ENCODE measurements at regions not wholly inside any gene's neighbourhood (a gene's known extent, or its start where the extent isn't known, plus 50 kb on each side); places are given as distances from the start of the nearest gene placed in this dataset.

DNA sequence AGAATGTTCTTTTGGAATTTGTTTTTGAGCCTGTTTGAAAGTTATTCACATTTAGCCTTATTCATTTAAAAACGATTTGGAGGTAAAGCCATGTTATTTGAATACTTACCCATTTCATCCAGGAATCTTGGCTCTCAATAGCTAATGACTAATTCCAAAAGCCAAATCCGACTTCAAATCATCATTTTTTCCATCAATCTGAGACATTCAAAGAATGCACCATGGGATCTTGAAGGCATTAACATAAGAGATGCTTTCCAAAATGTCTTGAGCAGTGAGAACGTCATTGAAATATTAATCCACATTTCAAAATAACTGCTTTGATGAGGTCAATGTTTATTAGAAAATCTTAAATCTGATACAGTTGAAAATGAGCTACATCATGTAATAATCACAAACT lies 617.0 kb upstream of the RORB start:
- no peak overlapping the region for H3K4me3 ChIP-seq (ENCODE audit: low read depth, low read length)
- peak; percentile 45 for DNase-seq (ENCODE audit: low read depth)
- TF ChIP-seq, protein P1, sequence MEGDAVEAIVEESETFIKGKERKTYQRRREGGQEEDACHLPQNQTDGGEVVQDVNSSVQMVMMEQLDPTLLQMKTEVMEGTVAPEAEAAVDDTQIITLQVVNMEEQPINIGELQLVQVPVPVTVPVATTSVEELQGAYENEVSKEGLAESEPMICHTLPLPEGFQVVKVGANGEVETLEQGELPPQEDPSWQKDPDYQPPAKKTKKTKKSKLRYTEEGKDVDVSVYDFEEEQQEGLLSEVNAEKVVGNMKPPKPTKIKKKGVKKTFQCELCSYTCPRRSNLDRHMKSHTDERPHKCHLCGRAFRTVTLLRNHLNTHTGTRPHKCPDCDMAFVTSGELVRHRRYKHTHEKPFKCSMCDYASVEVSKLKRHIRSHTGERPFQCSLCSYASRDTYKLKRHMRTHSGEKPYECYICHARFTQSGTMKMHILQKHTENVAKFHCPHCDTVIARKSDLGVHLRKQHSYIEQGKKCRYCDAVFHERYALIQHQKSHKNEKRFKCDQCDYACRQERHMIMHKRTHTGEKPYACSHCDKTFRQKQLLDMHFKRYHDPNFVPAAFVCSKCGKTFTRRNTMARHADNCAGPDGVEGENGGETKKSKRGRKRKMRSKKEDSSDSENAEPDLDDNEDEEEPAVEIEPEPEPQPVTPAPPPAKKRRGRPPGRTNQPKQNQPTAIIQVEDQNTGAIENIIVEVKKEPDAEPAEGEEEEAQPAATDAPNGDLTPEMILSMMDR (IDR thresholded peaks at IDR 0.05; ENCODE audit: insufficient read depth, low read length), result no peak

DNA sequence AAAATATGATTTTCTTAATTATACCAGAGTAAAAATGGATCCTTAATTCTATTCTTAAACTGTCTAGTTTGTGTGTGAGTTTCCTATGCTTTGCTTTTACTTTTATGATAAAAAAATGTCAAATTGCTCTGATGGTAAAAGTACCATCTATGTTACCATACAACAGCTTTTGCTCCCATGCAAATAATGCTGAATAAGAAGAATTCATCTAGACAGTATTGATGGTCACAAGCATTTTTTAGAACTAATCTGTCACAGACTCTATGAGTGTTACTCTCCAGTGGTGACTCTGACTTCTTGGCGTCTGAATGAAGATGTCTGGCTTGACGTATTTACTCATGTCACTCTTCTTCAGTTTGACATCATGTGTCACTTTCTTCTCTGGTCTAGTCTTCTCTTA lies 608.1 kb upstream of the RORB start:
- TF ChIP-seq, protein P1 (IDR thresholded peaks at IDR 0.05; ENCODE audit: insufficient read depth, low read length), result no peak
- no peak for DNase-seq (ENCODE audit: low read depth)
- no peak overlapping the region for H3K4me3 ChIP-seq (ENCODE audit: low read depth, low read length)

DNA sequence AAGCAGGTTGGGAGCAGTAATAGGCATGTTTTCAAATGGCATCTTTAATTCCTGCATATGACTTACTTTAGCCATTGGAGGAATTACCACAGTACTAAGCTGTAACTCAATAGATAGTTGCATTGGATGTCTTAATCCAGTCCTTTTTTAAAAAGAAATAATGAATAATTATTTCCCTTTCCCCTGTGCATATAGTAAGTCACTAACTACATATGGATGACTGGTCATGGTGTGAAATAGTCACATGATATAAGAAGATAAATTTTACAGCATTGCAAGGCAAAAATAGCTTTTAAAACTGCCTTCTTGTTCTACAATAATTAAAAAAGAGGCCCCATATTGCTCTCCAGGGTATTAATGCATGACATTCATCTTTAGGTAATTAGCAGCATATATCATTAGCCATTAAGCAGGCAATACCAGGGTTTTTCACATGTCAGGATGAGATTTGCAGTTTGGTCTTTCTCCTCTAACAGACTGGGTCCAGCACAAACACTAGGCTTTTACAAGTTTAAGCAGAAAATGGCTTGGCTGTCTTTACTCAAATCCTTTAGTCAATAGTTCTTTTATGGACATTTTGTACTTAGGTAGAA lies 606.4 kb upstream of the RORB start:
- no peak overlapping the region for H3K4me3 ChIP-seq (ENCODE audit: low read depth, low read length)
- TF ChIP-seq, protein P1 (IDR thresholded peaks at IDR 0.05; ENCODE audit: insufficient read depth, low read length), result no peak
- DNase-seq (ENCODE audit: low read depth), result no peak

DNA sequence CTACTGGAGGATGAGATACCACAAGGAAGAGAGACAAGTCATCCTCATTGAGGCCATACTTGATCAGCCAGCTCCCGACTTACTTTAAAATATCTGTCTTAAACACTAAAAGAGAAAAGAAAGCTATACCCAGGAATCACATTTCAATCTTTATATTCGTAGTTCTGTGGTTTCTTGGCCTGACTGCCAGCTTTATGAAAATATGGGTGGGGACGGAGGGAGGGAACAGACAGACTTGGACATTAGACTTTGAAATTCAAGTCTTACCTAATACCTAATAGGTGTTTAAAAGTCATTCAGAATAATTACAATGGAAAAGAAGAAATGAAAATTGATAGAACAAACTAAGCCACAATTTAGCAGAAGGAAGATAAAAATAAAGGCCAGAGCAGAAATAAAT lies 604.8 kb upstream of the RORB start:
- DNase-seq (ENCODE audit: low read depth), result no peak
- TF ChIP-seq, protein P1 (IDR thresholded peaks at IDR 0.05; ENCODE audit: insufficient read depth, low read length), result no peak
- no peak overlapping the region for H3K4me3 ChIP-seq (ENCODE audit: low read depth, low read length)

DNA sequence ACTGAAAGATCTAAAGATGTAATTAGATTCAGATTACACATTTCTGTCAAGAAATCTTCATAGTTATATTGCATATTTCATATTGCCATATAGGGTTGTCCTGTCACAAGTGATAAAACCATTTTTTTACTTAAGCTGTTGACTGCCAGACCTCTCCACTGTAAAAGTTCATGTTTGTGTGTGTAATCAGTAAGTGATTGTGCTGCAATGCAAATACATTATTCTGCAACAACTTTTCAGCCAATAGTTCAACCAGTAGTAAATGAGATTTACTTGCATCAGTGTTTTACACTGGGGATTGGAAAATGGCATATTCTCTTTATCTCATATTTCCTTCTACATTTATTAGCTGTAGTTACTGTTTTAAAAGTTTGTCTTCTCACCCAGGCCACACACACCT lies 603.9 kb upstream of the RORB start:
- H3K4me3 ChIP-seq (ENCODE audit: low read depth, low read length), result no peak overlapping the region
- no peak for DNase-seq (ENCODE audit: low read depth)
- TF ChIP-seq, protein P1 (IDR thresholded peaks at IDR 0.05; ENCODE audit: insufficient read depth, low read length), result no peak

DNA sequence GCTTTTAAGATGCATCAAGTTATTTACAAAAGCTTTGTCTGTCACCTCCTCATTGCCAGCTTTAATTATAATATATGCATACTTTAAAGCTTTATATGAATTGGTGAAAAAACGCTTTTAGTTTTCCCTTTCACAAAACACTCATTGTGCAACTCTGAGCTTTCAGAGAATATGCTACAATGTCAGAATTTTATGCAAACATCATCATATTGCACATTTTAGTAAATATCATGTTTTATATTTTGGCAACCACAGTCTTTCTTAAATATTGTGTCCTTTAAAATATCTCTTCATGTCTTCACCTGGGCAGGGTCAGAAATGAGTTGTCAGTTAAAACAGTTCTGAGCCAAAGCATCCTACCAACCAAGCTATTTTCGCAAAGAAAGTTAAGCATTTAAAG lies 601.1 kb upstream of the RORB start:
- TF ChIP-seq, protein P1 (IDR thresholded peaks at IDR 0.05; ENCODE audit: insufficient read depth, low read length), result no peak
- no peak overlapping the region for H3K4me3 ChIP-seq (ENCODE audit: low read depth, low read length)
- no peak for DNase-seq (ENCODE audit: low read depth)

DNA sequence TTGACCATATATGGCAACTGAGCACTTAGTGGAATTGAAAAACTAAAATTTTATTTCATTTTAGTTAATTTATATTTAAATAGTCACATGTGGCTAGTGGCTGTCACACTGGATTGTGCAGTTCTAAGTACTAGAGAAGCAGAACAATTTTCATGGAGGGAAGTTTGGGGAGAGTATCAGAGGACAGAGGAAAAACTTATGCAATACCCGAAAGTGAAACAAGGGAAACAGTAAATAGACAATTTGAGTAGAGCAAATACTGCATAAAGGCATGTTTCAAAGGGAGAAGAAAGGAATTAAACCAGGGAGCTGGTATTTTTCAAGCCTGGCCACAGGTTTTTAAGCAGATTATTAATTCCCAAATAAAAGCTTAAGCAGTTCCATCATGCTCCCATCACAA lies 590.5 kb upstream of the RORB start:
- no peak overlapping the region for H3K4me3 ChIP-seq (ENCODE audit: low read depth, low read length)
- DNase-seq (ENCODE audit: low read depth), result no peak
- TF ChIP-seq, protein P1 (IDR thresholded peaks at IDR 0.05; ENCODE audit: insufficient read depth, low read length), result no peak

Data from fibroblast of the aortic adventitia (primary cell).